SW480 (cell line): ENCODE measurements at regions not wholly inside any gene's neighbourhood (a gene's known extent, or its start where the extent isn't known, plus 50 kb on each side); places are given as distances from the start of the nearest gene placed in this dataset.
"Not testable (repeated sequence)": the region's sequence is repeated elsewhere in the genome, so short reads cannot be mapped to it uniquely, and the experiment has no call there.

Experiments used
- DNase-seq: peaks from one replicate; pipeline ENCODE4 v3.0.0-alpha.2; 2016; ENCODE audit warnings: low spot score

GRCh38 chr7:37546677-37547076 is 98.0 kb upstream of the ELMO1 start:
- no peak for DNase-seq

- no peak for DNase-seq
Observed at GRCh38 chr7:37549076-37549931, 100.6 kb upstream of the ELMO1 start.

- no peak for DNase-seq
Observed at GRCh38 chr7:37550426-37550825, 101.8 kb upstream of the ELMO1 start.

- DNase-seq, result no peak
Observed at GRCh38 chr7:37550872-37551271, 102.2 kb upstream of the ELMO1 start.

GRCh38 chr7:37552030-37552429 is 103.4 kb upstream of the ELMO1 start:
- no peak for DNase-seq

- not testable (repeated sequence) for DNase-seq
Observed at GRCh38 chr7:37552439-37552838, 103.8 kb upstream of the ELMO1 start.

- DNase-seq, result no peak
Observed at GRCh38 chr7:37555528-37555927, 106.9 kb upstream of the ELMO1 start.

GRCh38 chr7:37557571-37558209 is 109.0 kb upstream of the ELMO1 start:
- DNase-seq, result no peak

GRCh38 chr7:37558320-37559096 is 109.8 kb upstream of the ELMO1 start:
- DNase-seq, result no peak

- no peak for DNase-seq
Observed at GRCh38 chr7:37570145-37570544, 113.4 kb upstream of the GPR141 start.

GRCh38 chr7:37571806-37572205 is 111.8 kb upstream of the GPR141 start:
- DNase-seq, result no peak

- DNase-seq, result no peak
Observed at GRCh38 chr7:37577412-37577811, 106.2 kb upstream of the GPR141 start.

GRCh38 chr7:37577901-37578300 is 105.7 kb upstream of the GPR141 start:
- DNase-seq, result no peak

GRCh38 chr7:37578350-37578749 is 105.2 kb upstream of the GPR141 start:
- no peak for DNase-seq

GRCh38 chr7:37580376-37580775 is 103.2 kb upstream of the GPR141 start:
- no peak for DNase-seq

GRCh38 chr7:37584651-37585463 is 98.7 kb upstream of the GPR141 start:
- not testable (repeated sequence) for DNase-seq

GRCh38 chr7:37590824-37591223 is 92.7 kb upstream of the GPR141 start:
- DNase-seq, result no peak

GRCh38 chr7:37592366-37592765 is 91.2 kb upstream of the GPR141 start:
- no peak for DNase-seq

- no peak for DNase-seq
Observed at GRCh38 chr7:37594602-37595001, 89.0 kb upstream of the GPR141 start.

- DNase-seq, result no peak
Observed at GRCh38 chr7:37598824-37599223, 84.7 kb upstream of the GPR141 start.

GRCh38 chr7:37601321-37601720 is 82.2 kb upstream of the GPR141 start:
- DNase-seq, result no peak

- DNase-seq, result no peak
Observed at GRCh38 chr7:37604078-37604477, 79.5 kb upstream of the GPR141 start.
